Activated T-cell treated with anti-CD3 and anti-CD28 coated beads, Interleukin-2, amount 50 U/mL, for 1 hour (primary cell): ENCODE measurements at regions not wholly inside any gene's neighbourhood (a gene's known extent, or its start where the extent isn't known, plus 50 kb on each side); places are given as distances from the start of the nearest gene placed in this dataset.

Source experiments
- DNase-seq: peaks from one replicate; pipeline ENCODE4 v3.0.0-alpha.2; 2020

- DNase-seq = no peak
Observed at GRCh38 chr2:104786821-104787220, 67.1 kb upstream of the POU3F3 start.

GRCh38 chr2:104787298-104788065, 66.4 kb upstream of the POU3F3 start:
- DNase-seq = no peak

- DNase-seq = no peak
Observed at GRCh38 chr2:104788742-104789455, 65.0 kb upstream of the POU3F3 start.

GRCh38 chr2:104790100-104790811, 63.7 kb upstream of the POU3F3 start:
- no peak for DNase-seq

- no peak for DNase-seq
Observed at GRCh38 chr2:104790901-104791495, 62.9 kb upstream of the POU3F3 start.

- DNase-seq = no peak
Observed at GRCh38 chr2:104793966-104794365, 59.9 kb upstream of the POU3F3 start.

GRCh38 chr2:104794441-104794840, 59.5 kb upstream of the POU3F3 start:
- no peak for DNase-seq
